ENCODE measurements at regions not wholly inside any gene's neighbourhood (a gene's known extent, or its start where the extent isn't known, plus 50 kb on each side); places are given as distances from the start of the nearest gene placed in this dataset.

- no TSS peak for BruUV-seq (replicated peaks)
- Histone ChIP-seq H3K79me2 (ENCODE audit: control insufficient read depth, insufficient read depth, low read length) (no peaks in the 10 kb centered on the region), H2AFZ (ENCODE audit: low read depth, low read length) (no peak overlapping the region), H3K27ac (ENCODE audit: insufficient read depth, low read depth, low read length) (no peak overlapping the region), H3K9me1 (replicated peaks; ENCODE audit: control insufficient read depth, extremely low read depth, insufficient read depth, low read length) (no peaks in the 10 kb centered on the region), H3K9ac (replicated peaks; ENCODE audit: extremely low read depth, insufficient read depth, low read length) (no peak overlapping the region), H3K4me3 (replicated peaks in 1 of 3; ENCODE audit: insufficient read depth in 1 of 3, low read depth in 1 of 3, low read length in 3 of 3) (no peak overlapping the region), H3K9me3 (replicated peaks; ENCODE audit: control insufficient read depth, insufficient read depth, low read length) (no peaks in the 10 kb centered on the region), H3K36me3 (ENCODE audit: control insufficient read depth in 2 of 2, extremely low read depth in 1 of 2, insufficient read depth in 2 of 2, low read length in 2 of 2) (no peaks in the 10 kb centered on the region), H4K20me1 (replicated peaks; ENCODE audit: control insufficient read depth, extremely low read depth, insufficient read depth, low read length) (no peaks in the 10 kb centered on the region), H3K27me3 (ENCODE audit: control insufficient read depth in 2 of 2, insufficient read depth in 2 of 2, low read length in 2 of 2) (no peaks in the 10 kb centered on the region), H3K4me2 (ENCODE audit: insufficient read depth, low read length) (no peak overlapping the region), H3K4me1 (ENCODE audit: control insufficient read depth, extremely low read depth, insufficient read depth, low read length) (no peaks in the 10 kb centered on the region)
- ChIA-PET CTCF (no interaction called here), POLR2A (no interaction called here)
- intact Hi-C loops (cut with micrococcal nuclease), result no loop called here
- dilution Hi-C loops (cut with MboI; ENCODE audit: extremely low pct_ligation_motif_present, low sequenced_read_pairs), result no loop called here
- TF ChIP-seq POLR2AphosphoS5 (IDR thresholded peaks at IDR 0.05; ENCODE audit: insufficient read depth, low read depth, low read length) (no peak), FOS (IDR thresholded peaks at IDR 0.05; ENCODE audit: borderline replicate concordance, insufficient read depth, low read length) (no peak), CTCF (IDR thresholded peaks at IDR 0.05; ENCODE audit: extremely low read depth in 1 of 2, insufficient read depth in 1 of 2, low read depth in 1 of 2, low read length in 2 of 2) (no peak), MYC (IDR thresholded peaks at IDR 0.05; ENCODE audit: low read depth, low read length) (no peak), JUN (IDR thresholded peaks at IDR 0.05; ENCODE audit: borderline replicate concordance, insufficient read depth, insufficient read length, low read depth) (no peak), EZH2 (IDR thresholded peaks at IDR 0.05; ENCODE audit: borderline replicate concordance, low read depth, low read length, severe bottlenecking) (no peak), GATA2 (IDR thresholded peaks at IDR 0.05; ENCODE audit: insufficient read depth, insufficient read length, low read depth, low read length) (no peak), MAX (IDR thresholded peaks at IDR 0.05; ENCODE audit: insufficient read depth, insufficient read length) (no peak), POLR2A (IDR thresholded peaks at IDR 0.05; ENCODE audit: low read depth, low read length) (no peak)
- FAIRE-seq (no peak), DNase-seq (ENCODE audit: low read depth, low spot score) (no peak)
Observed at GRCh38 chr4:97139791-97140190, 1003.5 kb downstream of the STPG2 start.
